ENCODE measurements at regions not wholly inside any gene's neighbourhood (a gene's known extent, or its start where the extent isn't known, plus 50 kb on each side); places are given as distances from the start of the nearest gene placed in this dataset.

- Histone ChIP-seq H3K27ac (no peak overlapping the region), H3K9me3 (no peaks in the 10 kb centered on the region), H3K36me3 (no peaks in the 10 kb centered on the region), H3K4me3 (no peak overlapping the region), H3K27me3 (no peaks in the 10 kb centered on the region), H3K4me1 (no peaks in the 10 kb centered on the region)
- no peak for TF ChIP-seq CTCF (IDR thresholded peaks at IDR 0.05)
- no peak for DNase-seq (ENCODE audit: low spot score)
These were observed 487.2 kb upstream of the ROBO2 start for GRCh38 chr3:76552653-76553052.

- Histone ChIP-seq H3K36me3 (no peaks in the 10 kb centered on the region), H3K9me3 (no peaks in the 10 kb centered on the region), H3K27me3 (no peaks in the 10 kb centered on the region), H3K4me1 (no peaks in the 10 kb centered on the region), H3K4me3 (no peak overlapping the region), H3K27ac (no peak overlapping the region)
- DNase-seq (ENCODE audit: low spot score), result no peak
- TF ChIP-seq CTCF (IDR thresholded peaks at IDR 0.05), result no peak
These were observed 485.2 kb upstream of the ROBO2 start for GRCh38 chr3:76554707-76555106.

- no peaks in the 10 kb centered on the region for H3K27me3 ChIP-seq
- TF ChIP-seq CTCF (IDR thresholded peaks at IDR 0.05), result no peak
- no peak for DNase-seq (ENCODE audit: low spot score)
These were observed 478.2 kb upstream of the ROBO2 start for GRCh38 chr3:76561494-76562236.

GRCh38 chr3:76565496-76566210 is 474.2 kb upstream of the ROBO2 start:
- TF ChIP-seq CTCF (IDR thresholded peaks at IDR 0.05), result no peak
- peak overlapping the region in 1 of 2 donors; percentile 12 for H3K27ac ChIP-seq
- no peak overlapping the region for H3K4me3 ChIP-seq
- no peaks in the 10 kb centered on the region for H3K4me1 ChIP-seq
- H3K27me3 ChIP-seq, result no peaks in the 10 kb centered on the region
- H3K9me3 ChIP-seq, result no peaks in the 10 kb centered on the region
- DNase-seq (ENCODE audit: low spot score), result no peak
- no peaks in the 10 kb centered on the region for H3K36me3 ChIP-seq

More at GRCh38 chr3:76561494-76562236, 478.2 kb upstream of the ROBO2 start:
- Histone ChIP-seq H3K4me1 (no peaks in the 10 kb centered on the region), H3K4me3 (no peak overlapping the region), H3K36me3 (no peaks in the 10 kb centered on the region), H3K9me3 (no peaks in the 10 kb centered on the region), H3K27ac (no peak overlapping the region)

- Histone ChIP-seq H3K4me3 (no peak overlapping the region), H3K4me1 (no peaks in the 10 kb centered on the region), H3K27me3 (no peaks in the 10 kb centered on the region), H3K27ac (peak overlapping the region in 1 of 2 donors; percentile 12), H3K9me3 (no peaks in the 10 kb centered on the region), H3K36me3 (no peaks in the 10 kb centered on the region)
- no peak for DNase-seq (ENCODE audit: low spot score)
- TF ChIP-seq CTCF (IDR thresholded peaks at IDR 0.05), result no peak
These were observed 473.7 kb upstream of the ROBO2 start for GRCh38 chr3:76566211-76566534.
